ENCODE measurements at regions not wholly inside any gene's neighbourhood (a gene's known extent, or its start where the extent isn't known, plus 50 kb on each side); places are given as distances from the start of the nearest gene placed in this dataset.

- ATAC-seq (ENCODE audit: low read depth) (no peak), DNase-seq (no peak)
- intact Hi-C loops (cut with micrococcal nuclease), result no loop called here
- no peaks in the 10 kb centered on the region for H3K36me3 ChIP-seq (replicated peaks in 1 of 2; ENCODE audit: control extremely low read depth in 1 of 2, control insufficient read depth in 1 of 2, extremely low read depth in 1 of 2, insufficient read depth in 2 of 2, low read length in 1 of 2)
- Mint-ChIP-seq H3K27ac (no peak overlapping the region), H3K9me3 (ENCODE audit: insufficient read depth) (no peaks in the 10 kb centered on the region), H3K27me3 (peaks cover 10% of the 10 kb centered on the region), H3K4me1 (peaks cover 2% of the 10 kb centered on the region), H3K4me3 (no peak overlapping the region)
- ChIA-PET POLR2A (no interaction called here), CTCF (no interaction called here)
- H3K79me2 ChIP-seq (ENCODE audit: control insufficient read depth, insufficient read depth, low read length), result no peaks in the 10 kb centered on the region
- no peak overlapping the region for H2AFZ ChIP-seq (ENCODE audit: insufficient read depth, low read depth, low read length, poor library complexity, severe bottlenecking)
- 97% methylated on average over 7 of the region's 13 CpGs for WGBS (ENCODE audit: insufficient coverage)
- peaks cover 0 to 4% (median 1%) of the 10 kb centered on the region in 4 experiments for H3K27me3 ChIP-seq (replicated peaks in 1 of 4; ENCODE audit: control extremely low read depth in 1 of 4, control insufficient read depth in 3 of 4, insufficient read depth in 4 of 4, low read length in 3 of 4)
- no peak overlapping the region for H3K9ac ChIP-seq (ENCODE audit: low read length)
- H3K9me3 ChIP-seq (ENCODE audit: control extremely low read depth in 1 of 3, control insufficient read depth in 2 of 3, insufficient read depth in 1 of 3, low read length in 2 of 3), result peaks cover 0 to 2% (median 0%) of the 10 kb centered on the region in 3 donors
- no peaks in the 10 kb centered on the region for H4K20me1 ChIP-seq (ENCODE audit: control insufficient read depth, insufficient read depth, low read length, poor library complexity, severe bottlenecking)
- H3K4me2 ChIP-seq (replicated peaks; ENCODE audit: low read depth, low read length, poor library complexity, severe bottlenecking), result no peak overlapping the region
- no peak overlapping the region for H3K4me3 ChIP-seq (ENCODE audit: control extremely low read depth in 1 of 5, extremely low read depth in 1 of 5, insufficient read depth in 1 of 5, low read depth in 2 of 5, low read length in 4 of 5)
- peaks cover 0 to 5% of the 10 kb centered on the region in 2 donors for H3K4me1 ChIP-seq (ENCODE audit: control insufficient read depth in 2 of 2, insufficient read depth in 2 of 2, low read length in 2 of 2)
- TF ChIP-seq CTCF (IDR thresholded peaks at IDR 0.05) (no peak), EZH2 (IDR thresholded peaks at IDR 0.05; ENCODE audit: borderline replicate concordance, insufficient read depth, low read depth, low read length, poor library complexity, severe bottlenecking) (no peak)
- no peak overlapping the region for H3K27ac ChIP-seq (ENCODE audit: low read length in 2 of 2)
These were observed 73.0 kb upstream of the CALM2 start for GRCh38 chr2:47249157-47249900.

- ChIA-PET POLR2A (no interaction called here), CTCF (no interaction called here)
- Histone ChIP-seq H3K36me3 (replicated peaks in 1 of 2; ENCODE audit: control extremely low read depth in 1 of 2, control insufficient read depth in 1 of 2, extremely low read depth in 1 of 2, insufficient read depth in 2 of 2, low read length in 1 of 2) (no peaks in the 10 kb centered on the region), H3K79me2 (ENCODE audit: control insufficient read depth, insufficient read depth, low read length) (no peaks in the 10 kb centered on the region), H3K9ac (ENCODE audit: low read length) (no peak overlapping the region), H3K27ac (ENCODE audit: low read length in 2 of 2) (no peak overlapping the region), H3K9me3 (ENCODE audit: control extremely low read depth in 1 of 3, control insufficient read depth in 2 of 3, insufficient read depth in 1 of 3, low read length in 2 of 3) (peaks cover 0 to 2% (median 0%) of the 10 kb centered on the region in 3 donors), H3K27me3 (replicated peaks in 1 of 4; ENCODE audit: control extremely low read depth in 1 of 4, control insufficient read depth in 3 of 4, insufficient read depth in 4 of 4, low read length in 3 of 4) (peaks cover 0 to 4% (median 2%) of the 10 kb centered on the region in 4 experiments), H3K4me3 (ENCODE audit: control extremely low read depth in 1 of 5, extremely low read depth in 1 of 5, insufficient read depth in 1 of 5, low read depth in 2 of 5, low read length in 4 of 5) (no peak overlapping the region), H3K4me2 (replicated peaks; ENCODE audit: low read depth, low read length, poor library complexity, severe bottlenecking) (no peak overlapping the region), H3K4me1 (ENCODE audit: control insufficient read depth in 2 of 2, insufficient read depth in 2 of 2, low read length in 2 of 2) (no peaks in the 10 kb centered on the region), H2AFZ (ENCODE audit: insufficient read depth, low read depth, low read length, poor library complexity, severe bottlenecking) (no peak overlapping the region), H4K20me1 (ENCODE audit: control insufficient read depth, insufficient read depth, low read length, poor library complexity, severe bottlenecking) (no peaks in the 10 kb centered on the region)
- intact Hi-C loops (cut with micrococcal nuclease), result no loop called here
- Mint-ChIP-seq H3K4me1 (no peaks in the 10 kb centered on the region), H3K27ac (no peak overlapping the region), H3K27me3 (peaks cover 10% of the 10 kb centered on the region), H3K9me3 (ENCODE audit: insufficient read depth) (no peaks in the 10 kb centered on the region), H3K4me3 (no peak overlapping the region)
- no peak for TF ChIP-seq EZH2 (IDR thresholded peaks at IDR 0.05; ENCODE audit: borderline replicate concordance, insufficient read depth, low read depth, low read length, poor library complexity, severe bottlenecking)
- TF ChIP-seq CTCF (IDR thresholded peaks at IDR 0.05), result no peak
- ATAC-seq (ENCODE audit: low read depth) (no peak), DNase-seq (no peak)
- 89% methylated on average over 10 of the region's 14 CpGs for WGBS (ENCODE audit: insufficient coverage)
These were observed 67.4 kb upstream of the CALM2 start for GRCh38 chr2:47243596-47244323.
